HEK293 (cell line): ENCODE measurements at regions not wholly inside any gene's neighbourhood (a gene's known extent, or its start where the extent isn't known, plus 50 kb on each side); places are given as distances from the start of the nearest gene placed in this dataset.

Experiments used
- KLF9 ChIP-seq: fragments of 450-650 bp; formaldehyde crosslinking; IDR thresholded peaks from 2 replicates; pipeline ENCODE4 v1.5.1; 2016; ENCODE audit warnings: missing biosample characterization, missing genetic modification characterization, low read depth
- TCF7L2 ChIP-seq: IDR thresholded peaks from 2 replicates; pipeline ENCODE4 v1.6.1; 2011; ENCODE audit warnings: low read depth, mild to moderate bottlenecking, inconsistent platforms, low read length, moderate library complexity, borderline replicate concordance
- YY1 ChIP-seq: fragments of 450-650 bp; formaldehyde crosslinking; IDR thresholded peaks from 2 replicates; pipeline ENCODE4 v1.5.1; 2018; ENCODE audit warnings: missing biosample characterization, missing genetic modification characterization
- ZBTB1 ChIP-seq: fragments of 450-650 bp; formaldehyde crosslinking; IDR thresholded peaks from 2 replicates; pipeline ENCODE4 v1.5.1; 2016; ENCODE audit warnings: missing biosample characterization, missing genetic modification characterization
- ZNF785 ChIP-seq: fragments of 450-650 bp; formaldehyde crosslinking; IDR thresholded peaks from 2 replicates; pipeline ENCODE4 v1.5.1; 2016; ENCODE audit warnings: missing biosample characterization, missing genetic modification characterization
- TF ChIP-seq, protein P1 (sequence below): fragments of 450-650 bp; formaldehyde crosslinking; IDR thresholded peaks from 2 replicates; pipeline ENCODE4 v1.5.1; 2016; ENCODE audit warnings: missing biosample characterization, missing genetic modification characterization

DNA sequence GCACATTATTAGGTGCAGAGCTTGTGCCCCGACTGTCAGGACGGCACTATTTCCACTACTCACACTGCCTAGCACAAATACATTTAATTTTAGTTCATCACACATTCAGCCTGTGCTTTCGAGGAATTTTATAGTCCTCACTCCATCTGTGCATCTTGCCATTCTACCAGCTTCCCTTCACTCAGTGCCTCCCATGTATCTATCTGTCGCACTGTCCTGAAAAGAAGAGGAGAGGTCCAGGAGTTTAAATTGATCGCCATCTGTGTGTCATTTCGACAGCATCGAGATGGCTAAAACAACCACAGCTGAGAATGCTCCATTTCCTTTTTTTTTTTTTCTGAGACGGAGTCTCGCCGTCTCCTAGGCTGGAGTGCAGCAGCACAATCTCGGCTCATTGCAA, 97.6 kb upstream of the FOXN3 start:
- TF ChIP-seq, protein P1, sequence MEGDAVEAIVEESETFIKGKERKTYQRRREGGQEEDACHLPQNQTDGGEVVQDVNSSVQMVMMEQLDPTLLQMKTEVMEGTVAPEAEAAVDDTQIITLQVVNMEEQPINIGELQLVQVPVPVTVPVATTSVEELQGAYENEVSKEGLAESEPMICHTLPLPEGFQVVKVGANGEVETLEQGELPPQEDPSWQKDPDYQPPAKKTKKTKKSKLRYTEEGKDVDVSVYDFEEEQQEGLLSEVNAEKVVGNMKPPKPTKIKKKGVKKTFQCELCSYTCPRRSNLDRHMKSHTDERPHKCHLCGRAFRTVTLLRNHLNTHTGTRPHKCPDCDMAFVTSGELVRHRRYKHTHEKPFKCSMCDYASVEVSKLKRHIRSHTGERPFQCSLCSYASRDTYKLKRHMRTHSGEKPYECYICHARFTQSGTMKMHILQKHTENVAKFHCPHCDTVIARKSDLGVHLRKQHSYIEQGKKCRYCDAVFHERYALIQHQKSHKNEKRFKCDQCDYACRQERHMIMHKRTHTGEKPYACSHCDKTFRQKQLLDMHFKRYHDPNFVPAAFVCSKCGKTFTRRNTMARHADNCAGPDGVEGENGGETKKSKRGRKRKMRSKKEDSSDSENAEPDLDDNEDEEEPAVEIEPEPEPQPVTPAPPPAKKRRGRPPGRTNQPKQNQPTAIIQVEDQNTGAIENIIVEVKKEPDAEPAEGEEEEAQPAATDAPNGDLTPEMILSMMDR (tag by site-specific recombination) = no peak
- TF ChIP-seq TCF7L2 (no peak), KLF9 (tag by site-specific recombination) (no peak), ZBTB1 (no peak), YY1 (tag by site-specific recombination) (no peak), ZNF785 (tag by site-specific recombination) (no peak)
